ENCODE measurements at regions not wholly inside any gene's neighbourhood (a gene's known extent, or its start where the extent isn't known, plus 50 kb on each side); places are given as distances from the start of the nearest gene placed in this dataset.
"Not testable (repeated sequence)": the region's sequence is repeated elsewhere in the genome, so short reads cannot be mapped to it uniquely, and the experiment has no call there.

DNA sequence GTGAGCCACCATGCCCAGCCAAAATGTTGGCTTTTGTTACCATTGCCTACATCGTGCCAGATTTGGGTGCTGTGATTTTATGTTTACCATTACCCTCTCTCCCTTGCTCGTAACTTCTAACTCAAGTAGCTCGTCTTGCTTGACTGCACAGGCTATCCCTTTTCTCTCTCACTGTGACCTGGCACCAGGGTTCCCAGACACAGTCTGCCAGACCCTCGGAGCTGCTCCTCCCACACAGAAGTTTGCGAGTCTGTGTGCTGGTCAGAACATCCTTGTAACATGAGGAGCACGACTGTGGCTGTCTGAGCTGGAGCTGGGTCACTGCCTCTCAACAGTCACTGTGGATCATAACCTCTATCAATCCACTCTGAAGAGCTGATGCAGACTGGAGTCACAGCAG is 152.5 kb upstream of the ACKR3 start:
- no peak for DNase-seq

DNA sequence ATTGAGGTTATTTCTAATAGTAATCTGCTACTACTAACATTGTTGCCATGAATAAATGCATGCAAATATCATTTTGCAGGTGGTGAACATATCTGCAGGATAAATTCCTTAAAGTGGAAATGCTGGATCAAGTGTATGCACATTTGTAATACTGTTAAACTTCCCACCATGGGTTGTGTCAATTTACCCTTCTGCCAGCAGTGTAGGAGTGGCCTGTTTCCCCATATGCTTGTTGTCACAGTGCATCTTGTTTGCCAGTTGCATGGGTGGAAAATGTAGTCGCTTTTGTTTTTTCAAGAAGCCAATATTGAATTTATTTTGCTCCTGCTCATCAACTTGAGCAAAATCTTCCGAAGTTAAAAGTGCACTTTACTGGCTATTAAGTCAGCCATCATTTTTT is 139.0 kb upstream of the ACKR3 start:
- no peak for DNase-seq

DNA sequence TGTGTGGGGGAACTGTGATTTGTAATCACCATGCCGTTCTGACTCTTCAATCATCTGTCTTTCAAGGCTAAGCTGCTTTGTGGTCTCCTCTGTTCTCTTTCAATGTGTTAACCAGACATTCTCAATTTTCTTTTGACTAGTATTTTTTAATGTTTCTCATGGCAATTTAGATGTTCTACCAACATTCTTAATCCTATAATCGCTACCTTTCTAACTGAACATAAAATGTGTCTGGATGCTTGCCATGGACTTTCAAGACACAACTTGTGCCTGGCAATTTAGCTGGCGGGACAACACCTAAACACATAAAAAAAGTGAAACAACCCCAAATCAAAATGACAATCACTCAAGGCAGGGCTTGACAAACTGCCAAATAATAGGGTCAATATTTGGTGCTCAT is 135.0 kb upstream of the ACKR3 start:
- DNase-seq, result no peak

DNA sequence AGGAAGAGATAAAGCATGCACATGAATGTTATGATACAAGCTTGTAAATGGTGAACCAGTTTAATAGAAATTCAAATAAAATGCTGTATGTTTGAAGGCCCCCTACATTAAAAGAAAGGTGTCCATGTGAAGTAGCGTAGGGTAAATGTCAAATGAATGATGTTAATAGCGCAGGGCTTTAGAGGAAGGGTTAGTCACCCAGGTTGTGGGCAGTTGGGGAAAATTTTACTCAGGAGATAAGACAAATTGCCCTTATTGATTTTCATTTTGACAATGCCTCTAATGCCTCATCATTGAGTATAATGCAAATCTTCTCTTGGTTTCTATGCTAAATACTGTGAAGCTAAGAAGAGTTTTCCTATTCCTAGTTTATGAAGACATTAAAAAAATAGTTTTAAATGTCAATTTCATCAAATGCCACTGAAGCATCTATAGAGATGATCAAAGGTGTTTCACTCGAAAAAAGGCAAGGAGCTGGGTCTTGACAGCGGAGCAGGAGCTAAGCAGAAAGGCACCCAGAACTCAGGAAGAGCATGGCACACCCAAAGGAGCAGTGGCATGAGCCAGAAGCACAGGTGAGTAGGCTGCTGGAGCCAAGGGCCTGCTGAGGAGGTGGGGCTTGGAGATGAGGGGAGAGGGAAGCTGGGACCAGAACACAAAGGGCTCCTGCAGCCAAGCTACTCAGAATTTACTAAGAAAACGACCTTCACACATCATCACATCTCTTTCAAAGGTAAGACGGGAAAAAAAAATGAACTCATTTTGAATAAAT is 129.3 kb upstream of the ACKR3 start:
- DNase-seq, result no peak

DNA sequence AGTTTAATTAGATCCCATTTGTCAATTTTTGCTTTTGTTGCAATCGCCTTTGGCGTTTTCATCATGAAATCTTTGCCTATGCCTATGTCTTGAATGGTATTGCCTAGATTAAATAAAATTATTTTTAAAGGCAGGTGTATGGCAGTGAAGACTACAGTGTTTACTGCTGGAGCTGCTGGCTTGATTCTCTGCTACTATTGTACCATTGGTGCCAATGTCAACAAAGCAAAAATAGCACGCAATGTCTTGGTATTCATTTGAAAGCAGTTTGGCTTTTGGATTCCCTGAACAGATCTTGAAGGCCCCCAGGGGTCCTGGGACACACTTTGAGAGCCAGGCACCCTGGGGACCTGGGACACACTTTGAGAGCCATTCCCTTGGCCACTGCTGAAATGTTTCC is 125.4 kb upstream of the ACKR3 start:
- DNase-seq, result no peak

DNA sequence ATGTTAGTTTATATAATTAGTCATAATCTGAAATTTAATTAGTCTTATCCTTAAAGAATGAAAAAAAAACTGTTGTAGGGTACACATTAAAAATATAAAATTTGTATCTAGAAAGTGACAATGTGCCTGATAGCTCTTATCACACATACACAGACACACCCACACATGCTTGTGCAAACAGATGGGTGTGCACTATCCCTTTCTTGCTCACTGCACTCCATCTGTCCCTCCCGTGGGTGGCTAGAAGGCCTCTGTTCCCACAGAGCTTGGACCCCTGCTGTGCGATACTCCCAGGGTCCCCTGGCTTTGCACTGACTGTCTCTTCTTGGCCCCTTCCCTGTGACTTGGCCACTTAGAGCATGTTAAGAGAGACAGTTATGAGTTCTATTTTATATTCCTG is 123.9 kb upstream of the ACKR3 start:
- DNase-seq, result no peak

DNA sequence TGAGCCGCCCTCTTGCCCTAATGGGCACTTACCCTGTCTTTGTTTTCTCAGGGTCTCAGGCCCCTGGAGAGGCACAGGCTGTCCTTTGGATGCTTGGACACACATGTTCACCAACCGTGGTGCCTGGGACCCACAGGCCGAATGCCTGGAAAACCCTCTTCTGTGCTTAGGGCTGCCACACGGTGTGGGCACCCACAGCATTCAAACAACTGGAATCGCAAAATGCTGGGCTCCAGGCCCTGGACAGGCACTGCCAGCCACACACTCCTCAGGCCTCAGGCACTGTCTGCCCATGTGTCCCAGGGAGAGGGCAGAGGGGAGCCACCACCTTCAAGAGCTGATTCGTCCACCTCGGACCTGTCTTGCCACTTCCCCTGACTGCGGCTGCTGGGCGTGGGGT is 123.1 kb upstream of the ACKR3 start:
- DNase-seq, result no peak

DNA sequence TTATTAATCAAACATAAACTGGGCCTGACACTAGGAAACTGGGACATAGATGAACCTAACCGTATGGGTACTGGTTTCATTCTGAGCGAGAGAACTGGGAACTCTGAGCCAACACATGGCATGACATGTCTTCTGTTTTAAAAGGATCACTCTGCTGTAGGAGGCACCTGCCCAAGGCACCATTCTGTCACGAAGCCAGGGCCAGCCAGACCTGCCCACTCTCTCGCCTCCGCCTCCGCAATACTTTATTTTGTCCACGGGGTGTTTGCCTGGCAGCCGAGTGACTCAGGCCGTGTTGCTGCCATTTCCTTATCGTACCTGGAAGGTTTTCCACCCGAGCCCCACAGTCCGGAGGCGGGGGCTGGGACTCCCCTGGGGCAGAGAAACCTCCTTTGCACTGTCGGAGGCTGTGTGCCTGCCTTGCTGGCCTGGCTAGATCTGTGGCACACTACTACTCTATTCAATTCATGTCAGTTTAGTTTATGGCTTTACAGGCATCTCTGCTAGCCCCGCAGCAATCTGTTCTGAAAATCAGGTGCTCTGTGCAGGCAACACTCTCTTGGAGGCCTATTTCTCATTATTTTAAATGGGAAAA is 120.4 kb upstream of the ACKR3 start:
- no peak for DNase-seq

DNA sequence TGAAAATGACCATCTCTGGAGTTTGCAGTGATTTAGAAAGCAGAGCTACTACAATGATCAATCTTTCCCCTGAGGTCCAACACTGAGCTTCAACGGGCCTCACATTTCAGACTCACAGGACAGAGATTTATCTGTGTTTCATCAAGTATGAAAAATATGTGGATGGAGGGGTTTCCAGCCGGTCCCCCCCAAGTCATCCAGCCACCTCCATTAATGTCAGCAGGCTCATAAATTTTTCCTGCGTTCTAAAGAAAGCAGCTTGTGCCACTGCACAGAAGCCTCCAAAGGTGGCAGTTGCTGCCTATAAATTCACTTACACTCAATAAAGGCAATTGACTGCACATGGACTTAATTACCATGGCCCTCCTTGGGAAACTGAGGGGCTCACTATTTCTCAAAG is 117.4 kb upstream of the ACKR3 start:
- DNase-seq, result no peak

DNA sequence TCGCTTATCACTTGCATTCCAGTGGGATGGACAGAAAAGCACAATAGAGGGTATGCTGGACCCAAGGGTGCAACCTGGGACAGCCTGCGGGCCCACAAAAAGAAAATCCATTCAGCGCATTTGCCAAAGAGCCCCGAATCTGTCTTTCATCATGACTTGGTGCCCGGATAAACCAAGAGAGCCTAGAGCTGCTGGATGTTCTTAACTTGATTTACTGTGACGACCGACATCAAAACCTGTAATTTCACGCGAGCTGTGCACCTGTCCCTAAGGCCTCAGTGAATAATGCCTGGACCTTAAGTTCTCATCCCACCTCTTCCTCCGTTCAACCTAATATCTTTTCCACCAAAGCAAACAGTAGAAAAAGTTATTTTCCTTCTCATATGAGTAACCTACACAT is 115.5 kb upstream of the ACKR3 start:
- DNase-seq, result no peak

DNA sequence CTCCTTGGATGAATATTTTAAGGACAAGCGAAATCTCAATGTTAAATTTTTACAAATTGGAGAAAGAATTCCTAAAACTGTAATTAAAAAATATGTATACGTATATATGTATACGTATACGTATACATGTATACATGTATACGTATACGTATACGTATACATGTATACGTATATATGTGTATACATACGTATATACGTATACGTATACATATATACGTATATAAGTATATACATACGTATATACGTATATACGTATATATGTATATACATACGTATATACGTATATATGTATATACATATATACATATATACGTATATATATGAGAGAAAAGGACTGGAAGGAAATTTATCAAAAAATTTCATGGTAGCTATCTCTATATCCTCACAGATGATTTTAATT is 110.2 kb upstream of the ACKR3 start:
- DNase-seq, result no peak

DNA sequence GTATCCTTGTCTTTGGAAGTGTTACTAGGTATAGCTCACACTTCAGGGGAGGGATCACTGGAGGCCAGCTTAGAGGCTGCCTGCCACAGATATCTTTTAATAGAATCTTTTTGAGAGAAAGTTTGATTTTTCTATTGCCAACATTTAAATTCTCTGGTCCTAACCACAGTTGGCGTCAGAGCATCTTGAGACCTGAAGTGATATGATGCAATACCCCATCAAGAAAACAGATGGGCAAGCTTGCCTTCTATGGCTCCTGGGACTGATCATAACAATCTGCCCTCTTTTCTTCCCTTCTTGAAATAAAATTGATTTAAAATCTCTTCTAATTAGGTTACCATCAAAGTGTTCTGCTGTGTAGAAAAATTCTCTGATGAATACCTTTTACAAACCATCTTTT is 105.5 kb upstream of the ACKR3 start:
- no peak for DNase-seq

DNA sequence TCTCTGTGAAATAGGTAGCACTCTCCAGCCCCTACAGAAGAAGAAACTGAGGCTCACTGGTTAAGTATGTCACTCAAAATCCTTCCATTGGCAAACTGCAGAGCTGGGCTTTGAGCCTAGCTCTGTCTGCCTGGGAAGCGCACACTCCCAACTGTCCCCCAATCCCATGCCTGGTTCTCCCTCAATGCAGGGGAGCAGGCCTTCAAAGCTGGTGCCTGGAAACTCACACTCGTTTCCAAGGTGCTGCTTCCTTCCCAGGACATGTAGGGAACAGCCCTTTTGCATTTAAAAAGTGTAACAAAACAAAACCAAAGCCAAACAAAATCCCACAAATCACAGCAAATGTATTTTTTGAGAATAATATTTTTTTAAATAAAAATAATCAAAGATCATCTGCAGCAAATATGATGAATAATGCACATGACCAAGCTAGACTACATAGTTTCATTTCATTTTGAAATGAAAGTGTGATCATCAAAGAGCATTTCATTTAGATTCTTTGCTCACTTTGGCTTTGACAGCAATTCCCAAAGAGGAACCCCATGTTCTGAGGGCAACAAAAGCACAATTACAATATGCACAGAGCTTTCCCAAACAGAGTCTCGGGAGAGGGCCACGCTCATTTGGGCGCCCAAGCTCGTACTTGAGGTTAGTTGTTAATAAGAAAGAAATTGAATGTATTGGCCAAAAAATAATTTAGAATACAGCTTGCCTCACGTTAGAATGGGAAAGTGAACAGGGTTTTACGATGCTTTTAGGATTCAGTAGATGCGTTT is 96.7 kb upstream of the ACKR3 start:
- no peak for DNase-seq

DNA sequence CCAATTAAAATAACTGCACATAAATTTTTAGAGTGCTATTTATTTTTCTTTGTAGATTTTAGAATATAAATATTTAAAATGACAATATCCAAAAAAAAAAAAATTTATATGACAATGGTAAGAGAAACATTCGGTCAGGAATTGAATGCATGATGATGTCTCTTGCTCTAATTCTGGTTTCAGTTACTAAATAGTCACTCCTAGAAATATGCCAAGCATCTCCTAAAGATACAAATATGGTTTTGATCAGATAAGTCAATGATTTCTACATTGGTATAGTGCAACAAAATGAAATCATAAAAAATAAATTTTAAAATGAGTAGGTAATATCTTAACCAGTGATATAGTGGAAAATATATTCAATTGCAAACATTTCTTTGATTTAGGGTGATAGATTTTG is 95.9 kb upstream of the ACKR3 start:
- no peak for DNase-seq

DNA sequence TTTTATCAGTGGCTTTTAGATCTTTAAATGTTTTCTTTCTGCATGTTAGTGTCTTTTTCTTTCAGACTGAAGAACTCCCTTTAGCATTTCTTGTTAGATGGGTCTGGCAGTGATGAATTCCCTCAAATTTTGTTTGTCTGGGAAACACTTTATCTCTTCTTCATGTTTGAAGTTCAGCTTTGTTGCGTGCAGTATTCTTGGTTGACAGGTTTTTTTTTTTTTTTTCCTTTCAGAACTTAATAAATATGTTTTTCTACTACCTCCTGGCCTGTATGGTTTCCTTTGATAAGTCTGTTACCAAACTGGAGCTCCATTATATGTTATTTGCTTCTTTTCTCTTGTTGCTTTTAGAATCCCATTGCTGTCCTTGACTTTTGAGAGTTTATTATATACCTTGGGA is 89.8 kb upstream of the ACKR3 start:
- no peak for DNase-seq

DNA sequence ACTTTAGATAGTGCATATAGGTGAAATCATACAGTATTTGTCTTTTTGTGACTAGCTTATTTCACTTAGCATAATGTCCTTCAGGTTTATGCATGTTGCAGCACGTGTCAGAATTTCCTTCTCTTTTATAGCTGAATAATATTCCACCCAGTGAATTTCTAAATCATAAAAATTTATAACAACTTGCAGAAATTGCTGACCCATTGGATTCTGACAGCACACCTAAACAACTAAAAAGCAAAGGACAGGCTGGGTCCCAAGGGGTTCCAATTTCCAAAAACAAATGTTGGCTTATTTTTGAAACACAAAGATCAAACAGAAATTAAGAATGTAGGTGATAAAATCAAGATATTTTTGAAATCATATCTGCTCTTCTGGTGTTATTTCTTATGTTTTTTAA is 86.5 kb upstream of the ACKR3 start:
- DNase-seq, result no peak

DNA sequence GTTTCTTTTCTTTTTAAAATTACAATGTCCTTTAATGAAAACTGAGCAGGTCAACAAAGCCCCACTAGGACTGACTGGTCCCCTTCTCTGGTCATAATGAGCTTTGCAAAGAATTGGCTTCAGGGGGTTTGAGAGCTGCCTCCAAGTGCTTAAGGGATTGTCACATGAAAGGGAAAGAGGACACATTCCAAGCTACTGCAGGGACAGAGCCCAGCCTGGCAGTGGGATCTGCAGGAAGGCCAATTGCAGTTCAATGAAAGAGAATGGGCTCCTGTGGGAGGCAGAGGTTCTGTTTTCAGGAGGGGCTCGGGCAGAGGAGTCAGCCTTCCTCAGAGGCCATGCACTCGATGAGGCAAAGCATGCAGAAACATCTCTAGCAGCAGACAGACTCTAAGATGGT is 84.1 kb upstream of the ACKR3 start:
- no peak for DNase-seq

DNA sequence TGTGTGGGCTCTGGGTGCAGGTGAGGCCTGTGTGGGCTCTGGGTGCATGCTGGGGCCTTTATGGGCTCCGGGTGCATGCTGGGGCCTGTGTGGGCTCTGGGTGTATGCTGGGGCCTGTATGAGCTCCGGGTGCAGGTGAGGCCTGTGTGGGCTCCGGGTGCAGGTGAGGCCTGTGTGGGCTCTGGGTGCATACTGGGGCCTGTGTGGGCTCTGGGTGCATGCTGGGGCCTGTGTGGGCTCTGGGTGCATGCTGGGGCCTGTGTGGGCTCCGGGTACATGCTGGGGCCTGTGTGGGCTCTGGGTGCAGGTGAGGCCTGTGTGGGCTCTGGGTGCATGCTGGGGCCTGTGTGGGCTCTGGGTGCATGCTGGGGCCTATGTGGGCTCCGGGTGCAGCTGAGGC is 80.5 kb upstream of the ACKR3 start:
- DNase-seq, result not testable (repeated sequence)

DNA sequence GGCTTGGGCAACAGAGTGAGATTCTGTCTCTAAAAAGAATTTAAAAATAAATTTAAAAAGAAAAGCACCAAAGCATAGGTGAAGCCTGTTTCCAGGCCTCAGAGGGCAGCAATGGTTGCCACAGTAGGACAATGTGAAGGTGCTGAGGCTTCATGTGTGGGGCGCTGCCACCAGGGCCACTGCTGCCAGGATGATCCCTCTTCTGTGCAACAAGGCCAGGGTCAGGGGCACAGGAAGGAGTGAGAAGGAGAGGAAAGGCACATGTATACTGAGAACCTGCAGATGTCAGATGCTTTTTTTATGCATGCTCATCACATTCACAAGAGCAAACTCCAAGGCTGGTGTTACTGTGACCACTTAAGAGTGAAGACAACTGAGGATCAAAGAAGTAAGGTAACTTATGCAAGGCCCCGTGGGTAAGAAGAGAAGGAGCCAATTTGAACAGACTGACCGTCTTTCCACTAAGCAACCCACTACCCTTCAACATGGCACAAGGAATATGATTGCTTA is 79.7 kb upstream of the ACKR3 start:
- DNase-seq, result no peak

DNA sequence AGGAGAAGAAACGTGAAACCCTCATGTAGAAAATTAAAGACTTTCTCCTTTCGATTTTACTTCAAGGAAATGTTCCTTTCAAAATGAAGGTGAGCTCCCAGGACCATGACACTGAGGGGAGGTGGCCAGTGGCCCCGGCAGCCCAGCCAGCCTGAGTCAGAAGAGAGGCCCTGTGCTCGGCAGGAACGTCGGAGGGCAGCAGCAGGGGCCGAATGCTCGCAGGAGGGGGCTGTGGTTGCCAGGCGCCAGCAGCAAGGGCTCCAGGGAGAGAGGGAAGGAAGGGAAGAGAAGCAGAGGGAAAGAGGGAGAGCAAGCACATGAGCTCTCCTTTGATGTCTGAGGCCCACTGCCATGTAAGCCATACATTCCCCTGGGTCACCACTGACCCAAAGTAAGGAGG is 73.3 kb upstream of the ACKR3 start:
- DNase-seq, result no peak

DNA sequence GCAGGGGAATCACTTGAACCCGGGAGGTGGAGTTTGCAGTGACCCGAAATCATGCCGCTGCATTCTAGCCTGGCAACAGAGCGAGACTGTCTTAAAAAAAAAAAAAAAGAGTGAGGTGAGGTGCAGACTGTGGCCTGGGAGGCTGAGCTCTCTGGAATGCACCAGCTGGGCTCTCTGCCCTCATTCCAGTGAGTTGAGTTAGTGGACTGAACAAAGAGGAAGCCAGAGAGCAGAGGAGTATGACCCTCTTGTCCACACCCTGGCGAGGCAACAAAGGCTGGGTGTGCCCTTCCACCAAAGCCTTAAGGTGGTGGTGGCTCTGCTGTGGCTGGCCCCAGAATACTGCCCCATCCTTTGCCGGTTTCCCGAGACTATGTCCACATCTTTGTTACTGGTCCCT is 71.3 kb upstream of the ACKR3 start:
- no peak for DNase-seq

DNA sequence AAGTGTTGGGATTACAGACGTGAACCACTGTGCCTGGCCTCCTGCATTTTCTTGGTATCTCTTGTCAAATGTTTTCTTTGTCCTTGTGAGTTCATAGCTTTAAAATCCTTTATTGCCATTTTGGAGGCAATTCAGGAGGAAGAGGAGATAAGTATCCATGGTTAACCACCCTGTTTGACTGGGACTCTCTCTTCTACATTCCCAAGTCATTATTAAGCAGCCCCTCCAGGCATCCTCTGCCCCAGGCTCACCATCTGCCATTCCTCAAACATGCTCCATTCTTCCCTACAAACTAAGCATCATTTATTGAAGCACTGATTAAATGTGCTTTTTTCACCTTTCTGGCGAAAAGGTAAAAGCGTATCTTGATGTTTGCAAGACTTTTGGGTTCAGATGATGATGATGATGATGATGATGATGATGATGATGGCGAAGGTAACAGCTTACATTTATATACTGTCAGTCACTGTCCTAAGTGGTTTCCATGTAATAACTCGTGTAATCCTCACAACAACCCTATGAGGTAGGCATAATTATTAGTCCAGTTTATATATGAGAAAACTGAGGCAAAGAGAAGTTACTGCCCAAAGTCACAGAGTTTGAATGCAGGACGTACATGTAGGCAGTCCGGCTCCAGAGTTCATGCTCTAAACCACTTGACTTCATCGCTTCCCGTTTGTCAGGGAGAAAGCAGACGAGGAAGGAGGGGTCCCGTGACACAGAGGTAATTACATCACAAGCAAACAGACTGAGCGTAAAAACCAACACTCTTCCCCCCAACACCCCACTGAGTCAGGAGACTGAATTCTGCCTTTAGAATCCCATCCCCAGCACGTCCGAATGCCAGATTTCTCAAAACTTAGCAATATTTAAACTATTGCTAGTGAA is 69.7 kb upstream of the ACKR3 start:
- no peak for DNase-seq

DNA sequence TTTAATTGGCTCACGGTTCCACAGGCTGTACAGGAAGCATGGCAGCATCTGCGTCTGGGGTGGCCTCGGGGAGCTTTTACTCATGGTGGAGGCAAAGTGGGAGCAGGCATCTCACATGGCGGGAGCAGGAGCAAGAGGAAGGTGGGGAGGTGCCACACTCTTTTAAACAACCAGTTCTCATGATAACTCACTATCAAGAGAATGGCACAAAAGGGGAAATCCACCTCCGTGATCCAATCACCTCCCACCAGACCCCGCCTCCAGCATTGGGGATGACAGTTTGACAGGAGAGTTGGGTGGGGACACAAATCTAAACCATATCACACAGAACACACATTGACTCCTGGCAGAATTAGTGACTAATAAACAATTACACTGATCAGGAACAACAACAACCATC is 68.6 kb upstream of the ACKR3 start:
- no peak for DNase-seq
